Caco-2 (cell line): ENCODE measurements at regions not wholly inside any gene's neighbourhood (a gene's known extent, or its start where the extent isn't known, plus 50 kb on each side); places are given as distances from the start of the nearest gene placed in this dataset.
"Not testable (repeated sequence)": the region's sequence is repeated elsewhere in the genome, so short reads cannot be mapped to it uniquely, and the experiment has no call there.

Experiments
- BruUV-seq: library from RNA; stranded (reverse); fragments of 400-500 nt; replicated peaks from 2 replicates; lab custom pipeline; 2021; lab: Mats Ljungman, UMichigan
- CTCF ChIA-PET: fragments of 300-600 bp; sonication (Branson Sonifier 250); formaldehyde crosslinking; loops from one replicate; lab custom pipeline; 2022; ENCODE audit warnings: antibody characterized with exemption; lab: Charles Lee
- POLR2A ChIA-PET: fragments of 300-600 bp; sonication (Branson Sonifier 250); formaldehyde crosslinking; loops from one replicate; lab custom pipeline; 2022; ENCODE audit warnings: antibody characterized with exemption; lab: Charles Lee
- DNase-seq, 2 experiments: peaks; one replicate each; pipeline versions ENCODE4 v3.0.0 to v3.0.0-alpha.2; 2020 to 2022
- H3K27me3 ChIP-seq: replicated peaks from 2 replicates; pipeline ENCODE4 v1.6.0; 2011; ENCODE audit warnings: low read length; ENCODE audit not compliant: control insufficient read depth, insufficient read depth
- H3K36me3 ChIP-seq: 2 replicates; pipeline ENCODE4 v1.5.1; 2011; ENCODE audit warnings: low read length; ENCODE audit not compliant: control insufficient read depth, insufficient read depth
- H3K4me1 ChIP-seq: fragments of 250-450 bp; sonication (Bioruptor Pico); 2 replicates; pipeline ENCODE4 v1.5.1; 2020; ENCODE audit warnings: mild to moderate bottlenecking
- H3K4me3 ChIP-seq: 2 replicates; pipeline ENCODE4 v1.5.1; 2011; ENCODE audit warnings: low read depth, mild to moderate bottlenecking, control low read depth, low read length
- H3K9me3 ChIP-seq: fragments of 250-450 bp; sonication (Bioruptor Pico); 2 replicates; pipeline ENCODE4 v1.5.1; 2020; ENCODE audit warnings: mild to moderate bottlenecking, moderate library complexity
- H3K27ac Mint-ChIP-seq: one replicate; pipeline ENCODE4 v1.8.0; 2022; ENCODE audit warnings: mixed read lengths; ENCODE audit not compliant: unreplicated experiment
- H3K27me3 Mint-ChIP-seq: one replicate; pipeline ENCODE4 v1.8.0; 2022; ENCODE audit warnings: mixed read lengths; ENCODE audit not compliant: insufficient read depth, unreplicated experiment
- H3K36me3 Mint-ChIP-seq: one replicate; pipeline ENCODE4 v1.8.0; 2022; ENCODE audit warnings: mild to moderate bottlenecking, mixed read lengths; ENCODE audit not compliant: insufficient read depth, unreplicated experiment
- H3K4me1 Mint-ChIP-seq: one replicate; pipeline ENCODE4 v1.8.0; 2022; ENCODE audit warnings: low read depth, mixed read lengths; ENCODE audit not compliant: unreplicated experiment
- H3K4me3 Mint-ChIP-seq: one replicate; pipeline ENCODE4 v1.8.0; 2022; ENCODE audit warnings: mild to moderate bottlenecking, moderate library complexity, mixed read lengths; ENCODE audit not compliant: unreplicated experiment
- H3K9me3 Mint-ChIP-seq: one replicate; pipeline ENCODE4 v1.8.0; 2022; ENCODE audit warnings: mixed read lengths; ENCODE audit not compliant: unreplicated experiment
- CTCF ChIP-seq, 2 experiments: fragments of 200-600 bp in 1 of 2; IDR thresholded peaks; 1 replicate in 1 of 2; 2 replicates in 1 of 2; pipeline versions ENCODE4 v1.5.1 to v1.8.0; 2011 to 2022; ENCODE audit warnings: antibody characterized with exemption in 1 of 2, control low read depth in 1 of 2, inconsistent platforms in 1 of 2, low read depth in 1 of 2, low read length in 1 of 2, mild to moderate bottlenecking in 1 of 2, moderate library complexity in 1 of 2; ENCODE audit not compliant: insufficient read depth in 1 of 2, severe bottlenecking in 1 of 2, unreplicated experiment in 1 of 2
- intact Hi-C: fragments of 100-400 bp; cut with micrococcal nuclease; formaldehyde crosslinking; loops from one replicate; pipeline ENCODE4 v1.10.0; 2022; ENCODE audit not compliant: unreplicated experiment

GRCh38 chr12:84384384-84384783 is 528.2 kb downstream of the SLC6A15 start:
- Histone ChIP-seq H3K36me3 (no peaks in the 10 kb centered on the region), H3K4me1 (no peaks in the 10 kb centered on the region), H3K4me3 (no peak overlapping the region), H3K27me3 (no peaks in the 10 kb centered on the region), H3K9me3 (no peaks in the 10 kb centered on the region)
- no peaks in the 10 kb centered on the region for H3K4me1 Mint-ChIP-seq
- no peaks in the 10 kb centered on the region for H3K27me3 Mint-ChIP-seq
- TF ChIP-seq CTCF (IDR thresholded peaks at IDR 0.05; ENCODE audit: insufficient read depth in 1 of 2, low read depth in 1 of 2, low read length in 1 of 2, severe bottlenecking in 1 of 2, unreplicated experiment in 1 of 2) = no peak
- ChIA-PET POLR2A (no interaction called here), CTCF (no interaction called here)
- H3K9me3 Mint-ChIP-seq = peaks cover 9% of the 10 kb centered on the region
- H3K36me3 Mint-ChIP-seq = no peaks in the 10 kb centered on the region
- BruUV-seq = no TSS peak
- H3K27ac Mint-ChIP-seq = no peak overlapping the region
- DNase-seq = no peak
- intact Hi-C loops = no loop called here
- H3K4me3 Mint-ChIP-seq = no peak overlapping the region

DNA sequence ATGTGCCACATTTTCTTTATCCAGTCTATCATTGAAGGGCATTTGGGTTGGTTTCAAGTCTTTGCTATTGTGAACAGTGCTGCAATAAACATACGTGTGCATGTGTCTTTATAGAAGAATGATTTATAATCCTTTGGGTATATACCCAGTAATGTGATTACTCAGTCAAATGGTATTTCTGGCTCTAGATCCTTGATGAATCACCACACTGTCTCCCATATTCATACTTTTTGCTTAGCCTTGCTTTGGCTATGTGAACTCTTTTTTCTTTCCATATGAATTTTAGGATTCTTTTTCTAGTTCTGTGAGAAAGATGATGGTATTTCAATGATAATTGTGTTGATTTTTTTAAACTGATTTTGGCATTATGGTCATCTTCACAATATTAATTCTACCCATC is 530.1 kb downstream of the SLC6A15 start:
- H3K9me3 Mint-ChIP-seq, BruUV-seq, H3K4me1 ChIP-seq, H3K36me3 ChIP-seq, H3K4me3 ChIP-seq, H3K4me3 Mint-ChIP-seq, H3K27me3 ChIP-seq, H3K27me3 Mint-ChIP-seq, POLR2A ChIA-PET, H3K4me1 Mint-ChIP-seq, H3K36me3 Mint-ChIP-seq, CTCF ChIA-PET, intact Hi-C loops, H3K9me3 ChIP-seq, H3K27ac Mint-ChIP-seq, DNase-seq: not testable (repeated sequence)

- Histone ChIP-seq H3K4me3 (no peak overlapping the region), H3K9me3 (no peaks in the 10 kb centered on the region), H3K4me1 (no peaks in the 10 kb centered on the region), H3K36me3 (no peaks in the 10 kb centered on the region), H3K27me3 (no peaks in the 10 kb centered on the region)
- no peak overlapping the region for H3K27ac Mint-ChIP-seq
- H3K4me1 Mint-ChIP-seq = no peaks in the 10 kb centered on the region
- no peaks in the 10 kb centered on the region for H3K9me3 Mint-ChIP-seq
- ChIA-PET CTCF (no interaction called here), POLR2A (no interaction called here)
- no peak for DNase-seq
- intact Hi-C loops = no loop called here
- BruUV-seq = no TSS peak
- H3K36me3 Mint-ChIP-seq = no peaks in the 10 kb centered on the region
- TF ChIP-seq CTCF (IDR thresholded peaks at IDR 0.05; ENCODE audit: insufficient read depth in 1 of 2, low read depth in 1 of 2, low read length in 1 of 2, severe bottlenecking in 1 of 2, unreplicated experiment in 1 of 2) = no peak
- no peak overlapping the region for H3K4me3 Mint-ChIP-seq
- no peaks in the 10 kb centered on the region for H3K27me3 Mint-ChIP-seq
These were observed 536.3 kb downstream of the SLC6A15 start for GRCh38 chr12:84376320-84376719.
